ENCODE measurements at regions not wholly inside any gene's neighbourhood (a gene's known extent, or its start where the extent isn't known, plus 50 kb on each side); places are given as distances from the start of the nearest gene placed in this dataset.

- no peak for DNase-seq
- intact Hi-C loops (cut with micrococcal nuclease) = no loop called here
- ATAC-seq = no peak
Measured at GRCh38 chr2:59082657-59083056, 841.5 kb upstream of the FANCL start.

- ATAC-seq (no peak), DNase-seq (no peak)
- intact Hi-C loops (cut with micrococcal nuclease) = no loop called here
Measured at GRCh38 chr2:59080451-59081181, 839.5 kb upstream of the FANCL start.

GRCh38 chr2:59077981-59078531 is 836.9 kb upstream of the FANCL start:
- DNase-seq (no peak), ATAC-seq (no peak)
- intact Hi-C loops (cut with micrococcal nuclease) = no loop called here

- ATAC-seq (no peak), DNase-seq (no peak)
- intact Hi-C loops (cut with micrococcal nuclease) = no loop called here
Measured at GRCh38 chr2:59077026-59077725, 836.1 kb upstream of the FANCL start.

GRCh38 chr2:59076079-59076619 is 835.0 kb upstream of the FANCL start:
- no peak for ATAC-seq
- no peak for DNase-seq
- intact Hi-C loops (cut with micrococcal nuclease) = no loop called here

- DNase-seq (no peak), ATAC-seq (no peak)
- intact Hi-C loops (cut with micrococcal nuclease) = no loop called here
Measured at GRCh38 chr2:59074071-59074470, 832.9 kb upstream of the FANCL start.

- DNase-seq = no peak
- no peak for ATAC-seq
- intact Hi-C loops (cut with micrococcal nuclease) = no loop called here
Measured at GRCh38 chr2:59073286-59073685, 832.2 kb upstream of the FANCL start.

GRCh38 chr2:59068255-59068654 is 827.1 kb upstream of the FANCL start:
- intact Hi-C loops (cut with micrococcal nuclease) = no loop called here
- DNase-seq (no peak), ATAC-seq (no peak)

- DNase-seq = no peak
- intact Hi-C loops (cut with micrococcal nuclease) = no loop called here
- no peak for ATAC-seq
Measured at GRCh38 chr2:59066787-59067399, 825.8 kb upstream of the FANCL start.

- DNase-seq = no peak
- ATAC-seq = no peak
- intact Hi-C loops (cut with micrococcal nuclease) = no loop called here
Measured at GRCh38 chr2:59047373-59047995, 806.4 kb upstream of the FANCL start.

- DNase-seq (no peak), ATAC-seq (no peak)
- intact Hi-C loops (cut with micrococcal nuclease) = no loop called here
Measured at GRCh38 chr2:59046401-59047372, 805.6 kb upstream of the FANCL start.

GRCh38 chr2:59044736-59045135 is 803.6 kb upstream of the FANCL start:
- no peak for DNase-seq
- intact Hi-C loops (cut with micrococcal nuclease) = no loop called here
- ATAC-seq = no peak

GRCh38 chr2:59041139-59041538 is 800.0 kb upstream of the FANCL start:
- intact Hi-C loops (cut with micrococcal nuclease) = no loop called here
- DNase-seq = no peak
- no peak for ATAC-seq

GRCh38 chr2:59034837-59035236 is 793.7 kb upstream of the FANCL start:
- intact Hi-C loops (cut with micrococcal nuclease) = no loop called here
- ATAC-seq (no peak), DNase-seq (no peak)

- intact Hi-C loops (cut with micrococcal nuclease) = no loop called here
- ATAC-seq (no peak), DNase-seq (no peak)
Measured at GRCh38 chr2:59034106-59034505, 793.0 kb upstream of the FANCL start.

GRCh38 chr2:59033661-59034060 is 792.5 kb upstream of the FANCL start:
- DNase-seq (no peak), ATAC-seq (no peak)
- intact Hi-C loops (cut with micrococcal nuclease) = no loop called here

- intact Hi-C loops (cut with micrococcal nuclease) = no loop called here
- ATAC-seq (no peak), DNase-seq (no peak)
Measured at GRCh38 chr2:59032499-59032898, 791.4 kb upstream of the FANCL start.

GRCh38 chr2:59029058-59029457 is 787.9 kb upstream of the FANCL start:
- peak; percentile 72 for ATAC-seq
- peak; percentile 44 for DNase-seq
- intact Hi-C loops (cut with micrococcal nuclease) = no loop called here

- intact Hi-C loops (cut with micrococcal nuclease) = no loop called here
- no peak for DNase-seq
- ATAC-seq = no peak
Measured at GRCh38 chr2:59027320-59027719, 786.2 kb upstream of the FANCL start.
